WTC11 (cell line): ENCODE measurements at regions not wholly inside any gene's neighbourhood (a gene's known extent, or its start where the extent isn't known, plus 50 kb on each side); places are given as distances from the start of the nearest gene placed in this dataset.
"Not testable (repeated sequence)": the region's sequence is repeated elsewhere in the genome, so short reads cannot be mapped to it uniquely, and the experiment has no call there.

ENCODE experiments used
- ATAC-seq: fragments of 200-7000 bp; cut with Tn5 transposase; 2 replicates; pipeline ENCODE4 v1.10.0; 2021; ENCODE audit warnings: mild to moderate bottlenecking, moderate library complexity
- CTCF ChIA-PET: fragments of 300-600 bp; sonication (Branson Sonifier 250); formaldehyde crosslinking; loops from one replicate; lab custom pipeline; 2021; ENCODE audit warnings: antibody characterized with exemption; lab: Charles Lee
- POLR2A ChIA-PET: fragments of 350-600 bp; sonication (Branson Sonifier 250); formaldehyde crosslinking; loops from one replicate; lab custom pipeline; 2021; ENCODE audit warnings: antibody characterized with exemption; lab: Charles Lee
- DNase-seq: peaks from one replicate; pipeline ENCODE4 v3.0.0; 2021; ENCODE audit warnings: low spot score
- H3K27ac Mint-ChIP-seq: 2 replicates; pipeline ENCODE4 v1.8.0; 2021; ENCODE audit warnings: mixed read lengths
- H3K27me3 Mint-ChIP-seq: 2 replicates; pipeline ENCODE4 v1.8.0; 2021; ENCODE audit warnings: low read depth, mild to moderate bottlenecking, moderate library complexity, mixed read lengths
- H3K36me3 Mint-ChIP-seq: 2 replicates; pipeline ENCODE4 v1.8.0; 2021; ENCODE audit warnings: mixed read lengths
- H3K4me1 Mint-ChIP-seq: 2 replicates; pipeline ENCODE4 v1.8.0; 2022; ENCODE audit warnings: mixed read lengths
- H3K4me3 Mint-ChIP-seq: 2 replicates; pipeline ENCODE4 v1.8.0; 2021; ENCODE audit warnings: mild to moderate bottlenecking, moderate library complexity, mixed read lengths
- H3K9me3 Mint-ChIP-seq: 2 replicates; pipeline ENCODE4 v1.8.0; 2021; ENCODE audit warnings: mixed read lengths
- CREB1 ChIP-seq: sonication (generic); formaldehyde crosslinking; IDR thresholded peaks from 2 replicates; pipeline ENCODE4 v1.8.0; 2023; ENCODE audit warnings: mild to moderate bottlenecking, missing genetic modification reagents
- CREM ChIP-seq: sonication (generic); formaldehyde crosslinking; IDR thresholded peaks from 2 replicates; pipeline ENCODE4 v1.8.1; 2022; ENCODE audit warnings: mild to moderate bottlenecking, missing genetic modification reagents, moderate library complexity
- ELF4 ChIP-seq: sonication (generic); formaldehyde crosslinking; IDR thresholded peaks from 2 replicates; pipeline ENCODE4 v1.8.1; 2022; ENCODE audit warnings: low read depth, mild to moderate bottlenecking, moderate library complexity, missing genetic modification reagents
- ETV6 ChIP-seq: sonication (generic); formaldehyde crosslinking; IDR thresholded peaks from 2 replicates; pipeline ENCODE4 v1.8.1; 2022; ENCODE audit warnings: mild to moderate bottlenecking, missing genetic modification reagents
- FOXK1 ChIP-seq: sonication (generic); formaldehyde crosslinking; IDR thresholded peaks from 2 replicates; pipeline ENCODE4 v1.8.0; 2022; ENCODE audit warnings: mild to moderate bottlenecking, moderate library complexity, missing genetic modification reagents
- FOXP1 ChIP-seq: sonication (generic); formaldehyde crosslinking; IDR thresholded peaks from 2 replicates; pipeline ENCODE4 v1.8.0; 2022; ENCODE audit warnings: missing genetic modification reagents, mild to moderate bottlenecking, moderate library complexity, borderline replicate concordance
- KAT7 ChIP-seq: sonication (generic); formaldehyde crosslinking; IDR thresholded peaks from 2 replicates; pipeline ENCODE4 v1.8.1; 2023; ENCODE audit warnings: missing genetic modification reagents, mild to moderate bottlenecking, borderline replicate concordance
- SOX15 ChIP-seq: fragments of 250-450 bp; sonication (Bioruptor Pico); IDR thresholded peaks from 2 replicates; pipeline ENCODE4 v1.9.0; 2021; ENCODE audit warnings: mild to moderate bottlenecking
- SP1 ChIP-seq: sonication (generic); formaldehyde crosslinking; conservative IDR thresholded peaks from 2 replicates; pipeline ENCODE4 v1.8.1; 2022; ENCODE audit warnings: missing genetic modification reagents
- ZNF121 ChIP-seq: sonication (generic); formaldehyde crosslinking; IDR thresholded peaks from 2 replicates; pipeline ENCODE4 v1.8.0; 2023; ENCODE audit warnings: missing genetic modification reagents
- ZNF281 ChIP-seq: sonication (generic); formaldehyde crosslinking; IDR thresholded peaks from 2 replicates; pipeline ENCODE4 v1.8.0; 2023; ENCODE audit warnings: mild to moderate bottlenecking, missing genetic modification reagents
- TF ChIP-seq, protein P1 (sequence below): sonication (generic); formaldehyde crosslinking; IDR thresholded peaks from 2 replicates; pipeline ENCODE4 v1.8.1; 2022; ENCODE audit warnings: missing genetic modification reagents, borderline replicate concordance
- TF ChIP-seq, protein P2 (sequence below): sonication (generic); formaldehyde crosslinking; IDR thresholded peaks from 2 replicates; pipeline ENCODE4 v1.8.0; 2022; ENCODE audit warnings: mild to moderate bottlenecking, missing genetic modification reagents
- TF ChIP-seq, protein P3 (sequence below): sonication (generic); formaldehyde crosslinking; IDR thresholded peaks from 2 replicates; pipeline ENCODE4 v1.8.1; 2022; ENCODE audit warnings: mild to moderate bottlenecking, moderate library complexity, missing genetic modification reagents
- TF ChIP-seq, protein P4 (sequence below): sonication (generic); formaldehyde crosslinking; IDR thresholded peaks from 2 replicates; pipeline ENCODE4 v1.8.1; 2022; ENCODE audit warnings: mild to moderate bottlenecking, missing genetic modification reagents, moderate library complexity, borderline replicate concordance

DNA sequence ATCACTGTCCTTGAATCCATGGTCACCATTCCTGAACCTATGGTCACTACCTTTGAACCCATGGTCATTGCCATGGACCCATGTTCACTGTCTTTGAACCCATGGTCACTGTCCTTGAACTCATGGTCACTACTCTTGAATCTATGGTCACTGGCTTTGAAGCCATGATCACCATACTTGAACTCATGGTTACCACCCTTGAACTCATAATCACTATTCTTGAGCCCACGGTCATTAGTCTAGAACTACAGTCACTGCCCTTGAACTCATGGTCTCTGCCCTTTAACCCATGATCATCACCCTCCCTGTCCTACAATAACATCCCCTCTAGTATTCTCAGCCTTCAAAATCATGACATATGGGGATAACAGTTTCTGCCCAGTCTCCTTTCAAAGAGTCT, 270.5 kb downstream of the CXCL12 start (continued):
- TF ChIP-seq, protein P1, sequence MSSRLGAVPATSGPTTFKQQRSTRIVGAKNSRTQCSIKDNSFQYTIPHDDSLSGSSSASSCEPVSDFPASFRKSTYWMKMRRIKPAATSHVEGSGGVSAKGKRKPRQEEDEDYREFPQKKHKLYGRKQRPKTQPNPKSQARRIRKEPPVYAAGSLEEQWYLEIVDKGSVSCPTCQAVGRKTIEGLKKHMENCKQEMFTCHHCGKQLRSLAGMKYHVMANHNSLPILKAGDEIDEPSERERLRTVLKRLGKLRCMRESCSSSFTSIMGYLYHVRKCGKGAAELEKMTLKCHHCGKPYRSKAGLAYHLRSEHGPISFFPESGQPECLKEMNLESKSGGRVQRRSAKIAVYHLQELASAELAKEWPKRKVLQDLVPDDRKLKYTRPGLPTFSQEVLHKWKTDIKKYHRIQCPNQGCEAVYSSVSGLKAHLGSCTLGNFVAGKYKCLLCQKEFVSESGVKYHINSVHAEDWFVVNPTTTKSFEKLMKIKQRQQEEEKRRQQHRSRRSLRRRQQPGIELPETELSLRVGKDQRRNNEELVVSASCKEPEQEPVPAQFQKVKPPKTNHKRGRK: no peak
- no peak for TF ChIP-seq CREB1 (CRISPR knock-in tag)
- TF ChIP-seq CREM (CRISPR knock-in tag): no peak
- no peak for TF ChIP-seq FOXP1 (CRISPR knock-in tag)

- Mint-ChIP-seq H3K9me3 (peaks cover 75% of the 10 kb centered on the region), H3K4me1 (peaks cover 39% of the 10 kb centered on the region), H3K27ac (peak overlapping the region; percentile 78; the same call in 1 of the 2 replicates), H3K27me3 (peaks cover 12% of the 10 kb centered on the region), H3K36me3 (peaks cover 56% of the 10 kb centered on the region)
- POLR2A ChIA-PET, H3K4me3 Mint-ChIP-seq, ATAC-seq: not testable (repeated sequence)
- DNase-seq: peak; percentile 56
- CTCF ChIA-PET: interaction anchor here (1.2 kb wide), 1 partner anchor 11 kb away, joined by 3 read pairs; no protein-coding TSS in a partner anchor
- TF ChIP-seq, protein P2, sequence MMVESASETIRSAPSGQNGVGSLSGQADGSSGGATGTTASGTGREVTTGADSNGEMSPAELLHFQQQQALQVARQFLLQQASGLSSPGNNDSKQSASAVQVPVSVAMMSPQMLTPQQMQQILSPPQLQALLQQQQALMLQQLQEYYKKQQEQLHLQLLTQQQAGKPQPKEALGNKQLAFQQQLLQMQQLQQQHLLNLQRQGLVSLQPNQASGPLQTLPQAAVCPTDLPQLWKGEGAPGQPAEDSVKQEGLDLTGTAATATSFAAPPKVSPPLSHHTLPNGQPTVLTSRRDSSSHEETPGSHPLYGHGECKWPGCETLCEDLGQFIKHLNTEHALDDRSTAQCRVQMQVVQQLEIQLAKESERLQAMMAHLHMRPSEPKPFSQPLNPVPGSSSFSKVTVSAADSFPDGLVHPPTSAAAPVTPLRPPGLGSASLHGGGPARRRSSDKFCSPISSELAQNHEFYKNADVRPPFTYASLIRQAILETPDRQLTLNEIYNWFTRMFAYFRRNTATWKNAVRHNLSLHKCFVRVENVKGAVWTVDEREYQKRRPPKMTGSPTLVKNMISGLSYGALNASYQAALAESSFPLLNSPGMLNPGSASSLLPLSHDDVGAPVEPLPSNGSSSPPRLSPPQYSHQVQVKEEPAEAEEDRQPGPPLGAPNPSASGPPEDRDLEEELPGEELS (CRISPR knock-in tag): peak; percentile 82; the same call in 1 of the 2 replicates
- TF ChIP-seq ZNF281 (CRISPR knock-in tag): 0 out of 2 replicates have a peak, but pooled peaks have one; percentile 38
- TF ChIP-seq FOXK1: peak; percentile 78; the same call in 1 of the 2 replicates
- TF ChIP-seq ETV6 (CRISPR knock-in tag): peak; percentile 45; the same call in 1 of the 2 replicates
- 0 out of 2 replicates have a peak, but pooled peaks have one; percentile 21 for TF ChIP-seq SP1
These were observed 272.6 kb downstream of the CXCL12 start for GRCh38 chr10:44112280-44112679.

DNA sequence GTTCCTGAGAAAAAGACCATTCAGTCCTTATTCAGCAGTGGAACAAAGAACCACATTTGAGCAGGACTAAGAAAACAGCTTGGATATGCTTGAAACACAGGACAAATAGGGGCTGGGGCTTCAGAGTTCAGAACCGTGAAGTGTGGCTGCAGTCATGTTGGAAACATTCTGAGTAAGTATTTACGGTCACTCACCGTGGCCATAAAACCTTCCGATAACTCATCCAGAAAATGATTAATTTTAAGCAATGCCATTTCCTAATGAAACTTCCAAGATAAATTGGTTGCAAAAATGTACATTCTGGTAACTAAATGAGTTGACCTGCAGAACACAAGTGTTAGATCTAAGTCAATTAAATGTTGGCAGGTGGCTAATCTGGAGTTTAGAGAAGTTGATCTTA, 279.2 kb downstream of the CXCL12 start:
- H3K4me1 Mint-ChIP-seq: peaks cover 18% of the 10 kb centered on the region
- peaks cover 39% of the 10 kb centered on the region for H3K9me3 Mint-ChIP-seq
- H3K36me3 Mint-ChIP-seq: peaks cover 23% of the 10 kb centered on the region
- no peak for TF ChIP-seq KAT7 (CRISPR knock-in tag)
- no peak for TF ChIP-seq ELF4
- TF ChIP-seq CREB1 (CRISPR knock-in tag): no peak
- no peak for TF ChIP-seq SOX15 (CRISPR knock-in tag)
- TF ChIP-seq ZNF121 (CRISPR knock-in tag): no peak
- TF ChIP-seq, protein P3, sequence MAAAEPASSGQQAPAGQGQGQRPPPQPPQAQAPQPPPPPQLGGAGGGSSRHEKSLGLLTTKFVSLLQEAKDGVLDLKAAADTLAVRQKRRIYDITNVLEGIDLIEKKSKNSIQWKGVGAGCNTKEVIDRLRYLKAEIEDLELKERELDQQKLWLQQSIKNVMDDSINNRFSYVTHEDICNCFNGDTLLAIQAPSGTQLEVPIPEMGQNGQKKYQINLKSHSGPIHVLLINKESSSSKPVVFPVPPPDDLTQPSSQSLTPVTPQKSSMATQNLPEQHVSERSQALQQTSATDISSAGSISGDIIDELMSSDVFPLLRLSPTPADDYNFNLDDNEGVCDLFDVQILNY (CRISPR knock-in tag): no peak
- TF ChIP-seq, protein P4, sequence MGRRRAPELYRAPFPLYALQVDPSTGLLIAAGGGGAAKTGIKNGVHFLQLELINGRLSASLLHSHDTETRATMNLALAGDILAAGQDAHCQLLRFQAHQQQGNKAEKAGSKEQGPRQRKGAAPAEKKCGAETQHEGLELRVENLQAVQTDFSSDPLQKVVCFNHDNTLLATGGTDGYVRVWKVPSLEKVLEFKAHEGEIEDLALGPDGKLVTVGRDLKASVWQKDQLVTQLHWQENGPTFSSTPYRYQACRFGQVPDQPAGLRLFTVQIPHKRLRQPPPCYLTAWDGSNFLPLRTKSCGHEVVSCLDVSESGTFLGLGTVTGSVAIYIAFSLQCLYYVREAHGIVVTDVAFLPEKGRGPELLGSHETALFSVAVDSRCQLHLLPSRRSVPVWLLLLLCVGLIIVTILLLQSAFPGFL: no peak
- no peak overlapping the region for H3K27ac Mint-ChIP-seq
- POLR2A ChIA-PET: no interaction called here
- DNase-seq: no peak
- H3K27me3 Mint-ChIP-seq: no peaks in the 10 kb centered on the region; the same call in 1 of the 2 replicates
- no peak for ATAC-seq
- H3K4me3 Mint-ChIP-seq: no peak overlapping the region
- CTCF ChIA-PET: no interaction called here
